Hepatocyte (in vitro differentiated cells): ENCODE measurements at regions not wholly inside any gene's neighbourhood (a gene's known extent, or its start where the extent isn't known, plus 50 kb on each side); places are given as distances from the start of the nearest gene placed in this dataset.

Experiments used
- EZH2 ChIP-seq: fragments of 200-600 bp; sonication (generic); IDR thresholded peaks from 2 replicates; pipeline ENCODE4 v1.6.1; 2016; ENCODE audit warnings: antibody characterized with exemption, mild to moderate bottlenecking, borderline replicate concordance
- TF ChIP-seq, protein P1 (sequence below): fragments of 200-600 bp; sonication (generic); IDR thresholded peaks from 2 replicates; pipeline ENCODE4 v1.5.1; 2016; ENCODE audit warnings: antibody characterized with exemption, mild to moderate bottlenecking; ENCODE audit not compliant: poor library complexity

DNA sequence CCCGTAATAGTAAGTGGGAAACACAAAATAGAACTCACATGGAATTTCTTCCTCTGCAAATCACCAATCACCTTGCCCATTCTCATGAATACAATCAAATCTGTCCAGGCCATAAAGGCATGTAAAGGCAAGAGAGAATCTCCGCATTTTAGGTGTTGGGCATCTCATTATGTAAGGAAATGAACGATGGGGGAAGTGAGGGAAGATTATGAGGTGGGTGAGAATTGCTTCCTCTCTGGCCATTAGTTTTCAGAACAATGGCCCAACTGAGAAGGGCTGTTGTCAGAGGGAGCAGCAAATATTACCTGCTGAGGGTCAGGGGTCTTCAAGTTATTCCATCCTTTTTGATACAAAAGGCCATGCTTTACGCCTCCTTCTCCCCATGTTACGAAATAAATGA lies 455.1 kb downstream of the ARHGEF28 start:
- TF ChIP-seq, protein P1, sequence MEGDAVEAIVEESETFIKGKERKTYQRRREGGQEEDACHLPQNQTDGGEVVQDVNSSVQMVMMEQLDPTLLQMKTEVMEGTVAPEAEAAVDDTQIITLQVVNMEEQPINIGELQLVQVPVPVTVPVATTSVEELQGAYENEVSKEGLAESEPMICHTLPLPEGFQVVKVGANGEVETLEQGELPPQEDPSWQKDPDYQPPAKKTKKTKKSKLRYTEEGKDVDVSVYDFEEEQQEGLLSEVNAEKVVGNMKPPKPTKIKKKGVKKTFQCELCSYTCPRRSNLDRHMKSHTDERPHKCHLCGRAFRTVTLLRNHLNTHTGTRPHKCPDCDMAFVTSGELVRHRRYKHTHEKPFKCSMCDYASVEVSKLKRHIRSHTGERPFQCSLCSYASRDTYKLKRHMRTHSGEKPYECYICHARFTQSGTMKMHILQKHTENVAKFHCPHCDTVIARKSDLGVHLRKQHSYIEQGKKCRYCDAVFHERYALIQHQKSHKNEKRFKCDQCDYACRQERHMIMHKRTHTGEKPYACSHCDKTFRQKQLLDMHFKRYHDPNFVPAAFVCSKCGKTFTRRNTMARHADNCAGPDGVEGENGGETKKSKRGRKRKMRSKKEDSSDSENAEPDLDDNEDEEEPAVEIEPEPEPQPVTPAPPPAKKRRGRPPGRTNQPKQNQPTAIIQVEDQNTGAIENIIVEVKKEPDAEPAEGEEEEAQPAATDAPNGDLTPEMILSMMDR, result no peak
- TF ChIP-seq EZH2, result no peak
